H1 (cell line): ENCODE measurements at regions not wholly inside any gene's neighbourhood (a gene's known extent, or its start where the extent isn't known, plus 50 kb on each side); places are given as distances from the start of the nearest gene placed in this dataset.

Experiments used
- CTCF ChIA-PET: fragments of 300-600 bp; sonication (Branson Sonifier 250); formaldehyde crosslinking; loops from one replicate; lab custom pipeline; 2021; ENCODE audit not compliant: partially characterized antibody; lab: Charles Lee
- POLR2A ChIA-PET: fragments of 300-600 bp; sonication (Branson Sonifier 250); formaldehyde crosslinking; loops from one replicate; lab custom pipeline; 2021; ENCODE audit warnings: inconsistent platforms; ENCODE audit not compliant: partially characterized antibody; lab: Charles Lee
- DNase-seq, 2 experiments: peaks; one replicate each; pipeline versions ENCODE4 v3.0.0 to v3.0.0-alpha.2; 2010 to 2022; ENCODE audit warnings: low spot score in 2 of 2, low read depth in 1 of 2, mixed read lengths in 1 of 2
- FAIRE-seq: peaks from 2 replicates; lab custom pipeline; 2011; peaks lifted over from hg19 to GRCh38; lab: Jason Lieb, UNC
- H2AFZ ChIP-seq: 2 replicates; pipeline ENCODE4 v1.8.1; 2012; ENCODE audit warnings: low read length, inconsistent platforms
- H2AK5ac ChIP-seq: 2 replicates; pipeline ENCODE4 v1.6.1; 2013; ENCODE audit warnings: low read depth, low read length
- H2BK120ac ChIP-seq: replicated peaks from 2 replicates; pipeline ENCODE3; 2013; ENCODE audit warnings: low read depth, low read length, inconsistent platforms
- H2BK12ac ChIP-seq: 2 replicates; pipeline ENCODE4 v1.6.1; 2013; ENCODE audit warnings: low read depth, low read length
- H2BK15ac ChIP-seq: 2 replicates; pipeline ENCODE4 v1.6.1; 2013; ENCODE audit warnings: low read length
- H2BK20ac ChIP-seq: 2 replicates; pipeline ENCODE4 v1.6.1; 2013; ENCODE audit warnings: low read length
- H2BK5ac ChIP-seq: 2 replicates; pipeline ENCODE4 v1.6.1; 2013; ENCODE audit warnings: low read depth, low read length
- H3K14ac ChIP-seq: 2 replicates; pipeline ENCODE4 v1.6.1; 2013; ENCODE audit warnings: inconsistent platforms; ENCODE audit not compliant: insufficient read length
- H3K18ac ChIP-seq: 2 replicates; pipeline ENCODE4 v1.6.1; 2013; ENCODE audit warnings: low read length; ENCODE audit errors: extremely low read depth
- H3K23ac ChIP-seq: 2 replicates; pipeline ENCODE4 v1.6.1; 2013; ENCODE audit warnings: inconsistent platforms; ENCODE audit not compliant: insufficient read length
- H3K23me2 ChIP-seq: 2 replicates; pipeline ENCODE4 v1.6.1; 2013; ENCODE audit warnings: low read depth, low read length
- H3K27ac ChIP-seq: 2 replicates; pipeline ENCODE4 v1.6.1; 2011; ENCODE audit warnings: low read depth, low read length, inconsistent platforms
- H3K27me3 ChIP-seq, 4 experiments: replicated peaks in 1 of 4; 1 replicate in 1 of 4; 2 replicates in 3 of 4; pipeline versions ENCODE4 v1.6.1 to v1.8.1; 2011 to 2013; ENCODE audit warnings: low read length in 3 of 4, mild to moderate bottlenecking in 3 of 4, inconsistent platforms in 2 of 4, mixed read lengths in 2 of 4, moderate library complexity in 1 of 4; ENCODE audit not compliant: control insufficient read depth in 3 of 4, insufficient read depth in 3 of 4; ENCODE audit errors: extremely low read depth in 1 of 4
- H3K36me3 ChIP-seq, 4 experiments: 2 replicates each; pipeline versions ENCODE4 v1.6.1 to v1.8.1; 2011 to 2013; ENCODE audit warnings: mild to moderate bottlenecking in 4 of 4, low read length in 3 of 4, moderate library complexity in 2 of 4, control low read depth in 1 of 4, inconsistent platforms in 1 of 4; ENCODE audit not compliant: insufficient read depth in 4 of 4, control insufficient read depth in 2 of 4
- H3K4ac ChIP-seq: replicated peaks from 2 replicates; pipeline ENCODE3; 2013; ENCODE audit warnings: low read length, low read depth, mixed read lengths, inconsistent platforms; ENCODE audit not compliant: insufficient read length
- H3K4me1 ChIP-seq, 4 experiments: replicated peaks in 1 of 4; 1 replicate in 1 of 4; 2 replicates in 3 of 4; pipeline versions ENCODE4 v1.6.1 to v1.8.1; 2011 to 2013; ENCODE audit warnings: low read length in 3 of 4, inconsistent platforms in 2 of 4, mixed read lengths in 1 of 4; ENCODE audit not compliant: insufficient read depth in 4 of 4, control insufficient read depth in 3 of 4
- H3K4me2 ChIP-seq, 2 experiments: 2 replicates each; pipeline versions ENCODE4 v1.6.1 to v1.8.1; 2011 to 2013; ENCODE audit warnings: low read depth in 2 of 2, low read length in 2 of 2, control low read depth in 1 of 2, inconsistent platforms in 1 of 2, mild to moderate bottlenecking in 1 of 2; ENCODE audit not compliant: insufficient read depth in 1 of 2
- H3K4me3 ChIP-seq, 4 experiments: fragments of 200-600, 300-600 bp in 1 of 4; sonication (generic), shearing (Covaris generic), sonication (Bioruptor Twin) in 1 of 4; 2 replicates each; pipeline versions ENCODE4 v1.5.1 to v1.8.1; 2011 to 2016; ENCODE audit warnings: low read length in 4 of 4, low read depth in 3 of 4, control low read depth in 2 of 4, inconsistent platforms in 2 of 4, mild to moderate bottlenecking in 2 of 4, mixed read lengths in 1 of 4, moderate library complexity in 1 of 4; ENCODE audit not compliant: insufficient read depth in 2 of 4; ENCODE audit errors: extremely low read depth in 1 of 4
- H3K56ac ChIP-seq: replicated peaks from 2 replicates; pipeline ENCODE3; 2013; ENCODE audit warnings: low read depth, mild to moderate bottlenecking, mixed read lengths, low read length, inconsistent platforms; ENCODE audit not compliant: insufficient read length
- H3K79me1 ChIP-seq: 2 replicates; pipeline ENCODE4 v1.6.1; 2013; ENCODE audit warnings: low read depth, low read length, control low read depth
- H3K79me2 ChIP-seq, 2 experiments: 2 replicates each; pipeline versions ENCODE4 v1.6.1 to v1.8.1; 2012 to 2013; ENCODE audit warnings: low read length in 2 of 2, mild to moderate bottlenecking in 2 of 2, inconsistent platforms in 1 of 2; ENCODE audit not compliant: insufficient read depth in 2 of 2, control insufficient read depth in 1 of 2
- H3K9ac ChIP-seq, 4 experiments: replicated peaks in 1 of 4; 1 replicate in 1 of 4; 2 replicates in 3 of 4; pipeline versions ENCODE4 v1.6.1 to v1.8.1; 2011 to 2013; ENCODE audit warnings: low read depth in 3 of 4, low read length in 3 of 4, control low read depth in 2 of 4, mild to moderate bottlenecking in 2 of 4, moderate library complexity in 2 of 4, inconsistent platforms in 1 of 4; ENCODE audit errors: extremely low read depth in 1 of 4
- H3K9me3 ChIP-seq, 2 experiments: 2 replicates each; pipeline versions ENCODE4 v1.6.1 to v1.8.1; 2012 to 2013; ENCODE audit warnings: mild to moderate bottlenecking in 2 of 2, moderate library complexity in 2 of 2, control low read depth in 1 of 2, inconsistent platforms in 1 of 2, low read depth in 1 of 2, low read length in 1 of 2, mixed read lengths in 1 of 2; ENCODE audit not compliant: insufficient read depth in 2 of 2
- H4K20me1 ChIP-seq, 2 experiments: replicated peaks in 1 of 2; 2 replicates each; pipeline versions ENCODE3 to v1.8.1; 2011 to 2013; ENCODE audit warnings: inconsistent platforms in 2 of 2, low read length in 2 of 2, mild to moderate bottlenecking in 1 of 2; ENCODE audit not compliant: insufficient read depth in 2 of 2, control insufficient read depth in 1 of 2
- H4K5ac ChIP-seq: 2 replicates; pipeline ENCODE4 v1.6.1; 2013; ENCODE audit warnings: low read length, low read depth, mixed read lengths, inconsistent platforms; ENCODE audit not compliant: insufficient read length
- H4K8ac ChIP-seq: 2 replicates; pipeline ENCODE4 v1.8.0; 2013; ENCODE audit warnings: mild to moderate bottlenecking, moderate library complexity, low read length, inconsistent platforms; ENCODE audit not compliant: insufficient read depth; ENCODE audit errors: extremely low read depth
- H4K91ac ChIP-seq: replicated peaks from 2 replicates; pipeline ENCODE3; 2013; ENCODE audit warnings: low read length, mixed read lengths, inconsistent platforms; ENCODE audit not compliant: insufficient read length
- BACH1 ChIP-seq: IDR thresholded peaks from 2 replicates; pipeline ENCODE4 v1.6.1; 2012; ENCODE audit warnings: low read length, improper control_type of control experiment
- BCL11A ChIP-seq, 2 experiments: IDR thresholded peaks; one replicate each; pipeline ENCODE4 v1.6.1; 2011; ENCODE audit warnings: low read depth in 2 of 2, low read length in 2 of 2, mild to moderate bottlenecking in 2 of 2
- BRCA1 ChIP-seq: IDR thresholded peaks from 2 replicates; pipeline ENCODE4 v1.6.1; 2012; ENCODE audit warnings: low read depth, low read length, improper control_type of control experiment
- CREB1 ChIP-seq: IDR thresholded peaks from 2 replicates; pipeline ENCODE4 v1.6.1; 2012; ENCODE audit warnings: inconsistent platforms
- CTCF ChIP-seq, 3 experiments: IDR thresholded peaks; 1 replicate in 2 of 3; 2 replicates in 1 of 3; pipeline versions ENCODE4 v1.5.1 to v1.6.1; 2011; ENCODE audit warnings: low read length in 3 of 3, mild to moderate bottlenecking in 3 of 3, inconsistent platforms in 2 of 3, low read depth in 1 of 3, moderate library complexity in 1 of 3; ENCODE audit not compliant: insufficient read depth in 1 of 3; ENCODE audit errors: control extremely low read depth in 1 of 3
- EGR1 ChIP-seq: IDR thresholded peaks from 2 replicates; pipeline ENCODE4 v1.6.1; 2011; ENCODE audit warnings: low read depth, low read length, borderline replicate concordance
- FOSL1 ChIP-seq: IDR thresholded peaks from 2 replicates; pipeline ENCODE4 v1.6.1; 2011; ENCODE audit warnings: mild to moderate bottlenecking, low read depth, low read length, moderate library complexity; ENCODE audit not compliant: insufficient read depth
- RAD21 ChIP-seq, 2 experiments: IDR thresholded peaks in 1 of 2; conservative IDR thresholded peaks in 1 of 2; 2 replicates each; pipeline ENCODE4 v1.6.1; 2011; ENCODE audit warnings: low read depth in 2 of 2, low read length in 2 of 2, improper control_type of control experiment in 1 of 2, inconsistent platforms in 1 of 2, mild to moderate bottlenecking in 1 of 2, moderate library complexity in 1 of 2
- RBBP5 ChIP-seq: IDR thresholded peaks from 2 replicates; pipeline ENCODE4 v1.7.1; 2012; ENCODE audit warnings: low read depth, mild to moderate bottlenecking, inconsistent platforms, low read length, moderate library complexity, borderline replicate concordance
- RFX5 ChIP-seq: IDR thresholded peaks from 2 replicates; pipeline ENCODE4 v1.6.1; 2011; ENCODE audit warnings: low read depth, low read length, improper control_type of control experiment, borderline replicate concordance
- RXRA ChIP-seq: IDR thresholded peaks from 2 replicates; pipeline ENCODE4 v1.6.1; 2011; ENCODE audit warnings: low read depth, mild to moderate bottlenecking, low read length, moderate library complexity; ENCODE audit not compliant: insufficient read depth
- SIN3A ChIP-seq, 2 experiments: IDR thresholded peaks in 1 of 2; conservative IDR thresholded peaks in 1 of 2; 2 replicates each; pipeline ENCODE4 v1.6.1; 2011 to 2012; ENCODE audit warnings: low read length in 2 of 2, improper control_type of control experiment in 1 of 2, low read depth in 1 of 2, mild to moderate bottlenecking in 1 of 2
- SP4 ChIP-seq: IDR thresholded peaks from 2 replicates; pipeline ENCODE4 v1.6.1; 2012; ENCODE audit warnings: low read length, inconsistent platforms
- WGBS, 2 experiments: shearing (Covaris generic) in 1 of 2; methylation state at CpG; one replicate each; pipeline versions ENCODE4 v1.1.6 to v1.1.7; 2013 to 2015; ENCODE audit warnings: low lambda C conversion rate in 2 of 2, mixed read lengths in 2 of 2, inconsistent platforms in 1 of 2, low coverage in 1 of 2, missing lambda C conversion rate in 1 of 2; ENCODE audit not compliant: insufficient replicate concordance in 2 of 2, insufficient coverage in 1 of 2, insufficient read length in 1 of 2; ENCODE audit errors: extremely low coverage in 1 of 2, missing lambda C conversion rate in 1 of 2; 5-methylcytosine and 5-hydroxymethylcytosine counted together

DNA sequence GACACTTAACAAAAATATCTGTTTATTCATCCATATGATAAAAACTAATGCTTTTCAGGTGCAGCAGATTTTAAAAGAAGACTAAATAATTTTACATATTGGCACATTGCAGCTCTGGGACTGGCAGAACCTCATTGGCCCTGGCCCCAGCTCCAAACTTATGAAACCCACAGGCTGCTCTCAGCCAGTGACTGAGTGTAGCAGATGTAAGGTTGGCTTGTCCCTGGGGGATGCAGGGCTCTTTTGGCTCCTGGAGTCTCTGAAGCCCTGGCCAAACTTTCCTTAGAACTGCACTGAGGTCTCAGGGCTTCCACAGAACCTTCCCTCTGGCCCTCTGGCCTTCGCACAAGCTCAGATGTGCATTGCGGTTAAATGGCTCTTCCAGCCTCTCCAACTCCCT lies 725.0 kb upstream of the SOX11 start:
- Histone ChIP-seq H2BK12ac (no peak overlapping the region), H3K4me3 (no peak overlapping the region), H3K56ac (no peak overlapping the region), H3K79me2 (no peaks in the 10 kb centered on the region), H3K27ac (no peak overlapping the region), H3K79me1 (no peaks in the 10 kb centered on the region), H3K23me2 (peaks cover 7% of the 10 kb centered on the region; the same call in 1 of the 2 replicates), H2AK5ac (no peak overlapping the region), H3K9me3 (no peaks in the 10 kb centered on the region), H2BK120ac (no peak overlapping the region), H3K9ac (no peak overlapping the region), H2AFZ (no peak overlapping the region), H4K91ac (no peak overlapping the region), H4K8ac (no peak overlapping the region), H3K4ac (no peak overlapping the region), H4K5ac (no peak overlapping the region), H3K4me1 (no peaks in the 10 kb centered on the region), H3K23ac (no peak overlapping the region), H2BK15ac (no peak overlapping the region), H2BK5ac (no peak overlapping the region), H3K4me2 (no peak overlapping the region), H3K14ac (no peak overlapping the region), H2BK20ac (no peak overlapping the region), H3K36me3 (no peaks in the 10 kb centered on the region), H4K20me1 (peaks cover 1 to 5% of the 10 kb centered on the region in 2 experiments), H3K27me3 (no peaks in the 10 kb centered on the region), H3K18ac (no peak overlapping the region)
- DNase-seq: no peak
- 88% methylated on average over 2 of the region's 2 CpGs; no CpG with 5 or more reads in 1 of the 2 experiments for WGBS, 2 experiments
- no peak for FAIRE-seq
- CTCF ChIA-PET: no interaction called here
- POLR2A ChIA-PET: no interaction called here
- TF ChIP-seq RBBP5: no peak
- TF ChIP-seq BCL11A (IDR thresholded peaks at IDR 0.05; ENCODE audit: low read depth in 2 of 2, low read length in 2 of 2): no peak
- TF ChIP-seq EGR1: no peak
- no peak for TF ChIP-seq RFX5
- TF ChIP-seq BRCA1: no peak
- no peak for TF ChIP-seq CTCF (IDR thresholded peaks at IDR 0.05; ENCODE audit: control extremely low read depth in 1 of 3, insufficient read depth in 1 of 3, low read depth in 1 of 3, low read length in 3 of 3)
- no peak for TF ChIP-seq FOSL1
- no peak for TF ChIP-seq SP4
- TF ChIP-seq BACH1: no peak
- no peak for TF ChIP-seq RXRA
- TF ChIP-seq CREB1: no peak
- TF ChIP-seq RAD21 (IDR thresholded peaks at IDR 0.05 in 1 of 2, conservative IDR thresholded peaks at IDR 0.05 in 1 of 2; ENCODE audit: low read depth in 2 of 2, low read length in 2 of 2): no peak
- no peak for TF ChIP-seq SIN3A (conservative IDR thresholded peaks at IDR 0.05 in 1 of 2, IDR thresholded peaks at IDR 0.05 in 1 of 2; ENCODE audit: low read depth in 1 of 2, low read length in 2 of 2)
